Choroid plexus epithelial cell (primary cell): ENCODE measurements at regions not wholly inside any gene's neighbourhood (a gene's known extent, or its start where the extent isn't known, plus 50 kb on each side); places are given as distances from the start of the nearest gene placed in this dataset.

Experiments
- DNase-seq: peaks from one replicate; pipeline ENCODE4 v3.0.0-alpha.2; 2010; ENCODE audit warnings: low read depth
- H3K4me3 ChIP-seq: 2 replicates; pipeline ENCODE4 v1.5.1; 2011; ENCODE audit warnings: low read depth, mild to moderate bottlenecking, control low read depth, low read length, moderate library complexity
- CTCF ChIP-seq: conservative IDR thresholded peaks from 2 replicates; pipeline ENCODE4 v1.5.1; 2011; ENCODE audit warnings: low read depth, mild to moderate bottlenecking, control low read depth, inconsistent platforms, low read length, moderate library complexity

- no peak for TF ChIP-seq CTCF
- peak; percentile 30 for DNase-seq
- H3K4me3 ChIP-seq, result no peak overlapping the region
Measured at GRCh38 chr11:120055646-120056045, 82.3 kb downstream of the TRIM29 start.

- no peak for DNase-seq
- no peak for TF ChIP-seq CTCF
- H3K4me3 ChIP-seq, result no peak overlapping the region
Measured at GRCh38 chr11:120054753-120055045, 83.2 kb downstream of the TRIM29 start.

- no peak overlapping the region for H3K4me3 ChIP-seq
- no peak for TF ChIP-seq CTCF
- no peak for DNase-seq
Measured at GRCh38 chr11:120054016-120054752, 83.7 kb downstream of the TRIM29 start.

- no peak overlapping the region for H3K4me3 ChIP-seq
- TF ChIP-seq CTCF, result no peak
- DNase-seq, result no peak
Measured at GRCh38 chr11:120052196-120052775, 85.6 kb downstream of the TRIM29 start.

- H3K4me3 ChIP-seq, result no peak overlapping the region
- no peak for TF ChIP-seq CTCF
- DNase-seq, result no peak
Measured at GRCh38 chr11:120044011-120044675, 93.8 kb downstream of the TRIM29 start.

GRCh38 chr11:120043328-120043945, 94.5 kb downstream of the TRIM29 start:
- no peak overlapping the region for H3K4me3 ChIP-seq
- no peak for DNase-seq
- no peak for TF ChIP-seq CTCF

GRCh38 chr11:120041625-120042024, 96.3 kb downstream of the TRIM29 start:
- no peak for DNase-seq
- no peak overlapping the region for H3K4me3 ChIP-seq
- TF ChIP-seq CTCF, result no peak
